ENCODE measurements at regions not wholly inside any gene's neighbourhood (a gene's known extent, or its start where the extent isn't known, plus 50 kb on each side); places are given as distances from the start of the nearest gene placed in this dataset.
"Not testable (repeated sequence)": the region's sequence is repeated elsewhere in the genome, so short reads cannot be mapped to it uniquely, and the experiment has no call there.

GRCh38 chr3:88987776-88988175 lies 119.6 kb upstream of the EPHA3 start:
- TF ChIP-seq POLR2A (IDR thresholded peaks at IDR 0.05; ENCODE audit: low read length) = no peak
- no peak for TF ChIP-seq GATA1 (IDR thresholded peaks at IDR 0.05; ENCODE audit: low read depth, low read length)
- DNase-seq = no peak

GRCh38 chr3:88988906-88989305 lies 118.5 kb upstream of the EPHA3 start:
- TF ChIP-seq POLR2A (IDR thresholded peaks at IDR 0.05; ENCODE audit: low read length) (no peak), GATA1 (IDR thresholded peaks at IDR 0.05; ENCODE audit: low read depth, low read length) (no peak)

GRCh38 chr3:88991496-88991895 lies 115.9 kb upstream of the EPHA3 start:
- DNase-seq = no peak
- no peak for TF ChIP-seq POLR2A (IDR thresholded peaks at IDR 0.05; ENCODE audit: low read length)
- TF ChIP-seq GATA1 (IDR thresholded peaks at IDR 0.05; ENCODE audit: low read depth, low read length) = no peak

More at GRCh38 chr3:88988906-88989305, 118.5 kb upstream of the EPHA3 start:
- no peak for DNase-seq

GRCh38 chr3:88996691-88997090 lies 110.7 kb upstream of the EPHA3 start:
- TF ChIP-seq POLR2A (IDR thresholded peaks at IDR 0.05; ENCODE audit: low read length) (no peak), GATA1 (IDR thresholded peaks at IDR 0.05; ENCODE audit: low read depth, low read length) (no peak)

GRCh38 chr3:88997260-88997659 lies 110.2 kb upstream of the EPHA3 start:
- TF ChIP-seq POLR2A (IDR thresholded peaks at IDR 0.05; ENCODE audit: low read length) = no peak
- no peak for TF ChIP-seq GATA1 (IDR thresholded peaks at IDR 0.05; ENCODE audit: low read depth, low read length)
- no peak for DNase-seq

More at GRCh38 chr3:88996691-88997090, 110.7 kb upstream of the EPHA3 start:
- DNase-seq = no peak

- no peak for DNase-seq
- TF ChIP-seq POLR2A (IDR thresholded peaks at IDR 0.05; ENCODE audit: low read length) = no peak
- no peak for TF ChIP-seq GATA1 (IDR thresholded peaks at IDR 0.05; ENCODE audit: low read depth, low read length)
These were observed 106.5 kb upstream of the EPHA3 start for GRCh38 chr3:89000886-89001285.

- TF ChIP-seq GATA1 (IDR thresholded peaks at IDR 0.05; ENCODE audit: low read depth, low read length) = no peak
- TF ChIP-seq POLR2A (IDR thresholded peaks at IDR 0.05; ENCODE audit: low read length) = no peak
- DNase-seq = no peak
These were observed 105.2 kb upstream of the EPHA3 start for GRCh38 chr3:89002191-89002590.

GRCh38 chr3:89013536-89013935 lies 93.9 kb upstream of the EPHA3 start:
- no peak for DNase-seq
- no peak for TF ChIP-seq POLR2A (IDR thresholded peaks at IDR 0.05; ENCODE audit: low read length)
- no peak for TF ChIP-seq GATA1 (IDR thresholded peaks at IDR 0.05; ENCODE audit: low read depth, low read length)

GRCh38 chr3:89017531-89017930 lies 89.9 kb upstream of the EPHA3 start:
- TF ChIP-seq POLR2A (IDR thresholded peaks at IDR 0.05; ENCODE audit: low read length) (no peak), GATA1 (IDR thresholded peaks at IDR 0.05; ENCODE audit: low read depth, low read length) (no peak)
- no peak for DNase-seq

GRCh38 chr3:89025185-89025584 lies 82.2 kb upstream of the EPHA3 start:
- no peak for TF ChIP-seq POLR2A (IDR thresholded peaks at IDR 0.05; ENCODE audit: low read length)
- no peak for TF ChIP-seq GATA1 (IDR thresholded peaks at IDR 0.05; ENCODE audit: low read depth, low read length)
- no peak for DNase-seq

GRCh38 chr3:89032346-89033013 lies 74.9 kb upstream of the EPHA3 start:
- DNase-seq = no peak
- no peak for TF ChIP-seq GATA1 (IDR thresholded peaks at IDR 0.05; ENCODE audit: low read depth, low read length)
- TF ChIP-seq POLR2A (IDR thresholded peaks at IDR 0.05; ENCODE audit: low read length) = no peak

GRCh38 chr3:89034723-89035122 lies 72.7 kb upstream of the EPHA3 start:
- not testable (repeated sequence) for DNase-seq

GRCh38 chr3:89038869-89039268 lies 68.6 kb upstream of the EPHA3 start:
- TF ChIP-seq GATA1 (IDR thresholded peaks at IDR 0.05; ENCODE audit: low read depth, low read length) (no peak), POLR2A (IDR thresholded peaks at IDR 0.05; ENCODE audit: low read length) (no peak)
- DNase-seq = no peak

GRCh38 chr3:89042236-89042835 lies 65.1 kb upstream of the EPHA3 start:
- no peak for TF ChIP-seq POLR2A (IDR thresholded peaks at IDR 0.05; ENCODE audit: low read length)
- no peak for TF ChIP-seq GATA1 (IDR thresholded peaks at IDR 0.05; ENCODE audit: low read depth, low read length)
- DNase-seq = no peak

- TF ChIP-seq POLR2A (IDR thresholded peaks at IDR 0.05; ENCODE audit: low read length) = no peak
- no peak for DNase-seq
These were observed 64.0 kb upstream of the EPHA3 start for GRCh38 chr3:89043406-89043932.

All from erythroblast (primary cell).